ENCODE measurements at regions not wholly inside any gene's neighbourhood (a gene's known extent, or its start where the extent isn't known, plus 50 kb on each side); places are given as distances from the start of the nearest gene placed in this dataset.
A peak's percentile ranks its signal among the peaks of the same experiment; 100 is the strongest.
"Not testable (repeated sequence)": the region's sequence is repeated elsewhere in the genome, so short reads cannot be mapped to it uniquely, and the experiment has no call there.

- ATAC-seq, result peak in 1 of 2 donors; percentile 56
Measured at GRCh38 chr2:11997142-11997541, 250.7 kb downstream of the LPIN1 start.

DNA sequence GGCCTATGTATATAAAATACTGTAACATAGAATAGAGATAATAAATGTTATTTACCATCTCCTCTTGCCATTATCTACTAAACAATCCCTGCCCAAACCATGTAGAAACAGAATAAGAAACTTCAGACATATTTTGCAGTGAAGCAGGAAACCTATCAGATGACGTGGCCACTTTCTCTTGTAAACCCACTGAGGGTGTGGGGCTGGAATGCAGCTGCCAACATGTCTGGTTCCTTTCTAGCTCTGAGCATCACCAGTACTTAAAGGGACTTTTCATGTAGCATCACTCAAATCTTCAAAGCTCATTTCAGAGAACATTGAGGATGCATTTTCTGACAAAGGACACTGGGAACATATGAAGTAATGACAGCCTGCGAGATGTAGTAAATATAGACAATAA lies 251.8 kb downstream of the LPIN1 start:
- ATAC-seq, result no peak

DNA sequence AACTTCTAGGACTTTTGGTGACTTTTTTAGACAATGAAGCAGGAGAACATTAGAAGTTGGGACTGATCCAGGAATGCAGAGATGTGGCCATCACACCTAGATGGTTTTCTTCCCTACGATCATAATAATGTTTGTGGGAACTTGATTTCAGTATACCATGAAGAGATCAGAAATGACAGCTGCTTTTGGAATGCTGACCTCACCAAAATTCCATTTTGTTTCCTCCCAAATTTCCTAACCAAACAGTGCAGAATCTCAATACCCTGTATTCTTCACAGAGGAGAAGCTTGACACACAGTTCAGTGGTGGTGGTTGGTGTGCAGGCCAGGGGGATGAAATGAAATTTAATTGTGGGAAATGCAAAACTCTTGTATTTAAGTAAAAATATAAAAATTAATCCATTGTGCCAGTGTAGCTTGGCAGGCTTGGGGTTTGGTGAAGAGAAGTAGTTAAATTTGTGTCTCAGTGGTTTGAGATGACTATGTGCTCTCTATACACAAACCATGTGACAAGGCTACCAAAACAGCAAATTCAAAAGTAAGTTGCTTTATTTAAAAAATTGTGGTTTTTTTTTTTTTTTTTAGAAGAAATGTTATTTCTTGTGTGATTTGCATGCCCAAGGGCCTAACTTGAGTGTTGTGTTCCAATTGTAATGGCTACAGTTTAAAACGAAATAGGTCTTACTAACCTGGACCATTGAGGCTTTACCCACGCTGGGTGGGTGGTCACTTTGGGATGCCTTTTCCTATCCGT lies 252.4 kb downstream of the LPIN1 start:
- no peak for ATAC-seq

GRCh38 chr2:12001621-12002020 lies 255.2 kb downstream of the LPIN1 start:
- ATAC-seq, result no peak

GRCh38 chr2:12002215-12002614 lies 255.8 kb downstream of the LPIN1 start:
- ATAC-seq, result no peak

DNA sequence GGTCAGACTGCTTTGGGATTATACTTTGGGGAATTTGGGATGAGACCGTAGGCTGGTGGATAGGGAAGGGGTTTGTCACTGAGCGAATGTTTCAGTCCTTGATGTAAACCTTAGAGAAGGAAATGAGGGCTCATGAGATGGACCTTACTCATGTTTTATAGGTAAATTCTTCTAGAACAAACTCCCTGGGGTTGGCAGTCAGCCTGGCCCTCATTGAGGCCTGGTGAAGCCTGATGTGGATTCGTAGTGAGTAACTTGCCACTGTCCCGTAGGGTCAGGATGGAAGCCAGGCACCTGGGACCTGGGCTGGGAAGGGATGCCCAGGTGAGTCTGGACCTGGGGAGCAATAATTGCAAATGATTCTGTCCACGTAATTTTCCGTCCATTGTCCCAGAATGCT lies 258.3 kb downstream of the LPIN1 start:
- ATAC-seq, result no peak

- peak; percentile 88 to 95 for ATAC-seq
Measured at GRCh38 chr2:12005886-12006681, 259.7 kb downstream of the LPIN1 start.

GRCh38 chr2:12006850-12007249 lies 260.4 kb downstream of the LPIN1 start:
- no peak for ATAC-seq

- no peak for ATAC-seq
Measured at GRCh38 chr2:12007282-12007681, 260.9 kb downstream of the LPIN1 start.

DNA sequence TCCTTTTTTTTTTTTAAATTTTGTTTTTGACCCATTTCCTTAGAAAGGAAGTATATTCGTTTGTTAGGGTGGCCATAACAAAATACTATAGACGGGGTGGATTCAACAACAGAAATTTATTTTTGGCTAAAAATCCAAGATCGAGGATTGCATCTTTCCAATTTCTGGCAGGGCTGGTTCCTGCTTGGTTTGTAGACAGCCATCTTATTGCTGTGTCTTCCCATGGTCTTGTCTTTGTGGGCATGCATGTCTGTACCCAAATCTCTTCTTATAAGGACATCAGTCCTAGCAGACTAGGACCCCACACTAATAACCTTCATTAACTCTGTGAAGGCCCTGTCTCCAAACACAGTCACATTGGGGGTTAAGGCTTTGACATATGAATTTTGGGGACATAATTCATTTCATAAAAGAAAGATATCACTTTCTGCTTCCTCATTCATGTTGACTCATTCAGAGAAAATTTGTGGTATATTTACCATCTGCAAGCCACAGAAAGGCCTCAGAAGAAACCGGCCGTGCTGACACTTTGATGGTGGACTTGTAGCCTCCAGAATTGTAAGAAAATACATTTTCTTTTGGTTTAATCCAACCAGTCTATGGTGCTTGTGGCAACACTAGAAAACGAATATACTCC lies 262.1 kb downstream of the LPIN1 start:
- ATAC-seq, result no peak

DNA sequence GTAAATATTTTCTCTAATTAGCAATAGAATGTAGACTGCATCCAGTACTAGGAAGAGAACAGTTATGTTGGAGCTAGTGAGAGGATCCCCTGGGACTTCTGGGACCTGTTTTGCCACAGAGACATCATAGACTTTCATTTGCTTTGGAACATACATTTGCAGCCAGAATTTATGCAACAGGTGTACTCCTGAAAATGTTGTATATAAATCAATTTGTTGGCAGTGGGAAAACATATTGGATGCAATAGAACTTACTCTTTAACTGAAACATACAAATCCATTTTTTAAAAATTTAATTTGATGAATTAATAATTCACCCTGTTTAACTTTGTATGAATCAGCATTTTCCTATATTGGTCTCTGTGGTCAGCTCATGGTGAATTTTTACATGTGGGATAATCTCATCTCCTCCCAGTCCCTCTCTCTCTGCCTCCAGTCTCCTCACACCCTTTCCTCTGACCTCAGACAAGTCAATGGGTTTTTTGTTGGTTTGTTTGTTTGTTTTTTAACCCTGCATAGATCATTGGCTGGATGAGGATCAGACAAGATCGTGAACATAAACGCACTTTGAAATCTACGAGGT lies 263.0 kb downstream of the LPIN1 start:
- ATAC-seq, result no peak

DNA sequence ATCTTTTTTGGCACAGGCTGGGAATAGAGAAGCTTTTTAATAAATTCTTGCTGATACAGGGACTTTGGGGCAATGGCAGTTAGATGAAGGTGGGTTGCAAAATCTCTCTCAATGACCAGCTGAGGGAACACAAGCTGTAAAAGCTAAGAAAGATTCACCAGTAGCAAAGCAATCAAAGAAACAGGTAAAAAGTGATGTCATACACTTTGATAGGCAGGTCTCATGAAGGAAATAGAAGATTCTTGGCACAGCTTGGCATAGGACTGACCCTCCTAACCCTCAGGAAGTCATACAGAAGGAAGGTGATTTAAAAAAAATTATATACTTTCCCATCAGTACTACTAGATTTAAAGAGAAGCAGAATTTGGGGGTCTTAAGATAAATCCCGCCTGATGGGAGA lies 263.6 kb downstream of the LPIN1 start:
- ATAC-seq, result no peak

- no peak for ATAC-seq
Measured at GRCh38 chr2:12010779-12011178, 264.3 kb downstream of the LPIN1 start.

- ATAC-seq, result no peak
Measured at GRCh38 chr2:12014088-12014960, 267.9 kb downstream of the LPIN1 start.

GRCh38 chr2:12017499-12018157 lies 271.2 kb downstream of the LPIN1 start:
- no peak for ATAC-seq

DNA sequence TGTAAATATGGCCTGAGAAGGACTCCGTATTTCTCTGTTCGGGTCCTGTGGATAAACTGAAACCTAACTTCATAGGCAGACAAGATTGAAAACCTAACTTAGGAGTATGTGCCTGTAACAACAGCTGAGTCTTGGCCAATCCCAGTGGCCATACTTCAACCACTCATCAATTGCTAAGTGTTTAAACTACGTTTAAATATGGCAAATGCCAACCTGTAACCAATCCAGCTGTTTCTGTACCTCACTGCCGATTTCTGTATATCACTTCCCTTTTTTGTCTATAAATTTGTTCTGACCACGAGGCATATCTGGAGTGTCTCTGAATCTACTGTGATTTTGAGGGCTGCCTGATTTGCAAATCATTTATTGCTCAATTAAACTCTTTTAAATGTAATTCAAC lies 272.3 kb downstream of the LPIN1 start:
- ATAC-seq, result not testable (repeated sequence)

GRCh38 chr2:12020833-12021469 lies 274.5 kb downstream of the LPIN1 start:
- ATAC-seq, result no peak

GRCh38 chr2:12024197-12024907 lies 277.9 kb downstream of the LPIN1 start:
- not testable (repeated sequence) for ATAC-seq

- no peak for ATAC-seq
Measured at GRCh38 chr2:12027136-12027535, 280.7 kb downstream of the LPIN1 start.

GRCh38 chr2:12031866-12032265 lies 285.4 kb downstream of the LPIN1 start:
- ATAC-seq, result no peak

- no peak for ATAC-seq
Measured at GRCh38 chr2:12032398-12032797, 286.0 kb downstream of the LPIN1 start.
